ENCODE measurements at regions not wholly inside any gene's neighbourhood (a gene's known extent, or its start where the extent isn't known, plus 50 kb on each side); places are given as distances from the start of the nearest gene placed in this dataset.

DNA sequence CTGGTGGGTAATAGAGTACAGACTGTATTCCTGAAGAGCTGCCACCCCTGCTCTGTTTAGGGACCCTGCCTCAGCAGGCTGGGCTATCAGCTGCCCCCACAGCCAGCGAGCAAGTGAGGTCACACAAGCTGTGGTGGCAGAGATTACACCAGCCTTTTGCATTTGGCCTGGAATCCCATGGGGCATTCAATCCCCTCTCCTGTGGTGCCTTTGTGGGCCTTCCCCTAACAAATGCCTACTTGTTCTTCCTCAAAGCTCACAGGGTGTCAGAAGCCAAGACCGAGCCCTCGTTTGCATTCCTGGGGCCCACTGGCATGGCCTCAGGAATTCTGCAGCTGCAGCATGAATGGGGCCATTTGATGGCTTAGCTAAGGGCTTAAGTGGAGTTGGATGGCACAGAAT is 212.7 kb upstream of the PHYHIPL start:
- TF ChIP-seq EZH2 (IDR thresholded peaks at IDR 0.05; ENCODE audit: borderline replicate concordance, insufficient read depth, low read depth, low read length, poor library complexity, severe bottlenecking): no peak
- TF ChIP-seq, protein P1, sequence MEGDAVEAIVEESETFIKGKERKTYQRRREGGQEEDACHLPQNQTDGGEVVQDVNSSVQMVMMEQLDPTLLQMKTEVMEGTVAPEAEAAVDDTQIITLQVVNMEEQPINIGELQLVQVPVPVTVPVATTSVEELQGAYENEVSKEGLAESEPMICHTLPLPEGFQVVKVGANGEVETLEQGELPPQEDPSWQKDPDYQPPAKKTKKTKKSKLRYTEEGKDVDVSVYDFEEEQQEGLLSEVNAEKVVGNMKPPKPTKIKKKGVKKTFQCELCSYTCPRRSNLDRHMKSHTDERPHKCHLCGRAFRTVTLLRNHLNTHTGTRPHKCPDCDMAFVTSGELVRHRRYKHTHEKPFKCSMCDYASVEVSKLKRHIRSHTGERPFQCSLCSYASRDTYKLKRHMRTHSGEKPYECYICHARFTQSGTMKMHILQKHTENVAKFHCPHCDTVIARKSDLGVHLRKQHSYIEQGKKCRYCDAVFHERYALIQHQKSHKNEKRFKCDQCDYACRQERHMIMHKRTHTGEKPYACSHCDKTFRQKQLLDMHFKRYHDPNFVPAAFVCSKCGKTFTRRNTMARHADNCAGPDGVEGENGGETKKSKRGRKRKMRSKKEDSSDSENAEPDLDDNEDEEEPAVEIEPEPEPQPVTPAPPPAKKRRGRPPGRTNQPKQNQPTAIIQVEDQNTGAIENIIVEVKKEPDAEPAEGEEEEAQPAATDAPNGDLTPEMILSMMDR (IDR thresholded peaks at IDR 0.05): no peak

All from B cell (primary cell).